ENCODE measurements at regions not wholly inside any gene's neighbourhood (a gene's known extent, or its start where the extent isn't known, plus 50 kb on each side); places are given as distances from the start of the nearest gene placed in this dataset.

GRCh38 chr10:78844960-78845607 lies 223.7 kb upstream of the ZMIZ1 start:
- Histone ChIP-seq H3K36me3 (ENCODE audit: insufficient read depth, low read depth, low read length) (no peaks in the 10 kb centered on the region), H3K9ac (ENCODE audit: low read depth, low read length) (no peak overlapping the region), H3K4me1 (ENCODE audit: insufficient read depth, low read length) (no peaks in the 10 kb centered on the region), H3K4me3 (ENCODE audit: low read length) (no peak overlapping the region), H3K9me3 (ENCODE audit: insufficient read depth, low read depth, low read length) (0 out of 2 replicates have a peak, but pooled peaks cover 3% of the 10 kb centered on the region), H3K27ac (ENCODE audit: low read length) (no peak overlapping the region), H3K27me3 (ENCODE audit: insufficient read depth, low read length) (no peaks in the 10 kb centered on the region)

DNA sequence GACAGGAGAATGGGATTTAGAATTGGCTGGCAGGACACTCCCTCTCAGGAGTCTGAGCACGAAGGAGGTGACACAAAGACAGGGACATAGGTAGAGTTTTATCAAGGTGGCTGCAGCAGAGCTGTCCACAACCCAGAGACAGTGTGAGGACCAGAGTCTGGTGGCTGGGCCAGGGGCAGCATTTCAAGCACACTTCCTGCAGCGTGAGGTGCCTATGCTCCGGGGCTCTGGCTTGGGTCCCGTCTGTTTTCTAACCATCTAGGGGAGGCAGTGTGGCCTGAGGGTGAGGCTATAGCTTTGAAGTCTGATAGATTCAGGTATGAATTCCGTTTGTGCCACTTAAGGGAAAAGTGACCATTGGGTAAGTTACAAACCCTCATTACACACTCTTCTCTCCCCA lies 222.7 kb upstream of the ZMIZ1 start:
- Histone ChIP-seq H3K27ac (ENCODE audit: low read length) (no peak overlapping the region), H3K27me3 (ENCODE audit: insufficient read depth, low read length) (no peaks in the 10 kb centered on the region), H3K4me3 (ENCODE audit: low read length) (no peak overlapping the region), H3K4me1 (ENCODE audit: insufficient read depth, low read length) (no peaks in the 10 kb centered on the region), H3K9me3 (ENCODE audit: insufficient read depth, low read depth, low read length) (0 out of 2 replicates have a peak, but pooled peaks cover 3% of the 10 kb centered on the region), H3K9ac (ENCODE audit: low read depth, low read length) (no peak overlapping the region), H3K36me3 (ENCODE audit: insufficient read depth, low read depth, low read length) (no peaks in the 10 kb centered on the region)

GRCh38 chr10:78846760-78847159 lies 222.0 kb upstream of the ZMIZ1 start:
- no peak overlapping the region for H3K4me3 ChIP-seq (ENCODE audit: low read length)
- no peak overlapping the region for H3K27ac ChIP-seq (ENCODE audit: low read length)
- H3K36me3 ChIP-seq (ENCODE audit: insufficient read depth, low read depth, low read length): no peaks in the 10 kb centered on the region
- H3K9ac ChIP-seq (ENCODE audit: low read depth, low read length): no peak overlapping the region
- H3K27me3 ChIP-seq (ENCODE audit: insufficient read depth, low read length): no peaks in the 10 kb centered on the region
- H3K4me1 ChIP-seq (ENCODE audit: insufficient read depth, low read length): no peaks in the 10 kb centered on the region
- H3K9me3 ChIP-seq (ENCODE audit: insufficient read depth, low read depth, low read length): no peaks in the 10 kb centered on the region

DNA sequence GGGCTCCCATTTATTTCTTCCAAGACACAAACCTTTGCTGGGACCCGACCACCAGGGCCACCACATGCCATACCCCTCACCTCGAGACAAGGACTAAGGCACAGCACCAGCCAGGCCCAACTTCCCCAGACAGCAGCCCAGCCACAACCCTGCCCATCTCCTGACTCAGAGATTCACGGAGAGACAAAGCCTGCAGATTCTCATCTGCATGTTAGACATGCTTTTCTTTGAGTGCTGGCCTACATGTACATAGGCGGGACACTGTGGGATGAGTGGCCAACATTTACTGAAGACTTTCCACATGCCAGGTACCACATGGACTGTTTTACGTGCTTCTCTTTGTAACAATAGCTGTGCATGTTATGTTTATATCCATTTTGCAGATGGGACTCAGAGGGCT lies 221.3 kb upstream of the ZMIZ1 start:
- Histone ChIP-seq H3K36me3 (ENCODE audit: insufficient read depth, low read depth, low read length) (no peaks in the 10 kb centered on the region), H3K4me1 (ENCODE audit: insufficient read depth, low read length) (no peaks in the 10 kb centered on the region), H3K9ac (ENCODE audit: low read depth, low read length) (no peak overlapping the region), H3K27me3 (ENCODE audit: insufficient read depth, low read length) (no peaks in the 10 kb centered on the region), H3K4me3 (ENCODE audit: low read length) (no peak overlapping the region), H3K9me3 (ENCODE audit: insufficient read depth, low read depth, low read length) (no peaks in the 10 kb centered on the region), H3K27ac (ENCODE audit: low read length) (no peak overlapping the region)

DNA sequence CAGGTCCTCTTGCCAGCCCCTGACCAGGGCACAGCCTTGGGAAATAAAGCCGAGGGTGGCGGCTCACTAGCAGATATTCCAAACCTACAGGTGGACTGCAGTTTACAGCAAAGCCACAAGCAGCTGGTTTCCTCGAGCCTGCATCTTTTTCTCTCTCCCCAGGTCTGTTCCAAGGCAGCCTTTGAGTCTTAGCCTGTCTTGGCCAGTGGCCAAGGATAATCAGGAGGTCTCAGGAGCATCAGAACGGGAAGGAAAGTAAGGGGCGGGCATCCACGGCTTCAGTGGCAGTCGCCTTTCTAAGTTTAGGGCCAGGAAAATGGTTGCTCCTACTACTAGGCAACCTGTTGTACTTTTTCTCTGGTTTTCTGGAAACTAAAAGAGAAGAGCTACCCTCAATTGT lies 219.7 kb upstream of the ZMIZ1 start:
- H3K9ac ChIP-seq (ENCODE audit: low read depth, low read length): no peak overlapping the region
- no peak overlapping the region for H3K4me3 ChIP-seq (ENCODE audit: low read length)
- H3K4me1 ChIP-seq (ENCODE audit: insufficient read depth, low read length): no peaks in the 10 kb centered on the region
- H3K9me3 ChIP-seq (ENCODE audit: insufficient read depth, low read depth, low read length): no peaks in the 10 kb centered on the region
- H3K27ac ChIP-seq (ENCODE audit: low read length): no peak overlapping the region
- no peaks in the 10 kb centered on the region for H3K36me3 ChIP-seq (ENCODE audit: insufficient read depth, low read depth, low read length)
- H3K27me3 ChIP-seq (ENCODE audit: insufficient read depth, low read length): no peaks in the 10 kb centered on the region

- Histone ChIP-seq H3K9ac (ENCODE audit: low read depth, low read length) (no peak overlapping the region), H3K36me3 (ENCODE audit: insufficient read depth, low read depth, low read length) (no peaks in the 10 kb centered on the region), H3K9me3 (ENCODE audit: insufficient read depth, low read depth, low read length) (no peaks in the 10 kb centered on the region), H3K27ac (ENCODE audit: low read length) (no peak overlapping the region), H3K4me1 (ENCODE audit: insufficient read depth, low read length) (no peaks in the 10 kb centered on the region), H3K4me3 (ENCODE audit: low read length) (no peak overlapping the region), H3K27me3 (ENCODE audit: insufficient read depth, low read length) (no peaks in the 10 kb centered on the region)
These were observed 219.0 kb upstream of the ZMIZ1 start for GRCh38 chr10:78849731-78850130.

DNA sequence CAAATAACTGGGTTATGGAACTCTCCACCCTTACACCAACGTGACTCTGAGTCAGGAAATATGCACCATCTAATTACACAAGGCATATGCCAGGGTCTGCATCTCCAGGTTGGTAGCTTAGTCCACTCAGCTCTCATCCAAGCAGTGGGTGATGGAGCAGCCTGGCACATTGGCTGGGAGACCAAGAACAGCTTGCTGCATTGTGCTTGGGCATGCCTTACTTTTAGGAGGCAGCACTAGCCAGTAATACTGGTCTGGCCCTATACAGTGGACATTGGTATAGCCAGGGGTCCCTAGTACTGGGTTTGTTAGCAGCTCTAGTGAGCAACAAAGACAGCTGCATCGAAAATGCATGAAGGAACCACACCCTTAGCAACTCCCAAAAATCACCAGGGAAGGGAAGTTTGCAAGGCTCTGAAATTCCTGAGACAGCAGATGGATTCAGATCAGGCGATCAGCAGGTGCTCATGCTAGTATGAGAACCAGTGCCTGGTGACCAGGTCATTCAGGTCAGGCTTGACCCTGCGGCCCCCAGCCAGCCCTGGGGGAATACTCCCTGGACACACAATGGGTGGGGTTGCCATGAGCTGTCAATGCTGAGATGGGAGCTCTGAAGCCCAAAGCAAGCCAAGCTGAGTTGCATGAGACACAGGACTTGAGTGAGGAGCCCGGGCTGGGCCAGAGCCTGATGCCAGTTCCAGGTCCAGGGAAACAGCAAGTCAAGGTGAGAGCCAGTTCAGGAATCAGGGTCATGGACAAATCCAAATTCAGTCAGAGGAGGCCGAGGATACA lies 217.9 kb upstream of the ZMIZ1 start:
- Histone ChIP-seq H3K27ac (ENCODE audit: low read length) (no peak overlapping the region), H3K9me3 (ENCODE audit: insufficient read depth, low read depth, low read length) (no peaks in the 10 kb centered on the region), H3K27me3 (ENCODE audit: insufficient read depth, low read length) (no peaks in the 10 kb centered on the region), H3K4me1 (ENCODE audit: insufficient read depth, low read length) (no peaks in the 10 kb centered on the region), H3K9ac (ENCODE audit: low read depth, low read length) (no peak overlapping the region), H3K4me3 (ENCODE audit: low read length) (no peak overlapping the region), H3K36me3 (ENCODE audit: insufficient read depth, low read depth, low read length) (no peaks in the 10 kb centered on the region)

GRCh38 chr10:78851647-78852046 lies 217.1 kb upstream of the ZMIZ1 start:
- H3K27ac ChIP-seq (ENCODE audit: low read length): no peak overlapping the region
- no peaks in the 10 kb centered on the region for H3K4me1 ChIP-seq (ENCODE audit: insufficient read depth, low read length)
- H3K9ac ChIP-seq (ENCODE audit: low read depth, low read length): no peak overlapping the region
- H3K36me3 ChIP-seq (ENCODE audit: insufficient read depth, low read depth, low read length): no peaks in the 10 kb centered on the region
- H3K27me3 ChIP-seq (ENCODE audit: insufficient read depth, low read length): no peaks in the 10 kb centered on the region
- H3K4me3 ChIP-seq (ENCODE audit: low read length): no peak overlapping the region
- no peaks in the 10 kb centered on the region for H3K9me3 ChIP-seq (ENCODE audit: insufficient read depth, low read depth, low read length)

DNA sequence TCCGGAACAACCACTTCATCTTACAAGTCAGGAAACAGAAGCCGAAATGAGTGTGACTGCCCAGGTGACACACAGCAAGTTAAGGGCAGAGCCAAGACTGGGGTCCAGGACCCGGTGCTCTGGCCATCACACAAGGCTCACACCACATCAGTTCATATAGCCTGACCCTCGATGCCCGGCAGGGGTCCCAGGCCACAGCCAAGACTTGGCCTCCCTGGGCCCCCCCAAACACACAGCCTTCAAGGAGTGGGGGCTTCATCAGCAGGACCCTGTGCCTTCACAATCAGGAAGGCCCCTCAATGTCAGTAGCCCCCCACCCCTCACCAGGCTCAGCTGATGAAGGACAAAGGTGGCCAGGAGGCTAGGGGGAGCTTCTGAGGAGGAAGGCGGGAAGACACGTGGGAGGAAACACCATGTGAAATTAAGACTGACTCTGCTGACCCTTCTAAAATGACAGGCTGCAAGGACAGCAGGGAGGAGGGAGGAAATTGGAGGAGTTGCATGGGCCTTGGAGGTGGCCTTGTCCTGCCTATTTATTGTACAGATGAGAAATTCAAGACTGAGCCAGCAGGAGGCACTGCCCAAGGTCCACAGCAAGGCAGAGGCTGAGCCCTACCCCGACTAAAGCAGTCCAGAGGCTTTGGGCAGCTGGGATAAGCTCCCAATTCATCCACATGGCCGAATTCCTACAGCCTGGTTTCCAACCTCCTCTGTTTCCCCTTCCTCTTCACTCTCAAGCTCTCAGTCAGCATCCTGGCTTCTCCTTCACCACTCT lies 216.1 kb upstream of the ZMIZ1 start:
- Histone ChIP-seq H3K27ac (ENCODE audit: low read length) (no peak overlapping the region), H3K9me3 (ENCODE audit: insufficient read depth, low read depth, low read length) (no peaks in the 10 kb centered on the region), H3K36me3 (ENCODE audit: insufficient read depth, low read depth, low read length) (no peaks in the 10 kb centered on the region), H3K27me3 (ENCODE audit: insufficient read depth, low read length) (no peaks in the 10 kb centered on the region), H3K9ac (ENCODE audit: low read depth, low read length) (no peak overlapping the region), H3K4me3 (ENCODE audit: low read length) (no peak overlapping the region), H3K4me1 (ENCODE audit: insufficient read depth, low read length) (no peaks in the 10 kb centered on the region)

GRCh38 chr10:78853864-78854263 lies 214.9 kb upstream of the ZMIZ1 start:
- H3K9ac ChIP-seq (ENCODE audit: low read depth, low read length): no peak overlapping the region
- no peaks in the 10 kb centered on the region for H3K9me3 ChIP-seq (ENCODE audit: insufficient read depth, low read depth, low read length)
- H3K27ac ChIP-seq (ENCODE audit: low read length): no peak overlapping the region
- no peaks in the 10 kb centered on the region for H3K4me1 ChIP-seq (ENCODE audit: insufficient read depth, low read length)
- no peaks in the 10 kb centered on the region for H3K27me3 ChIP-seq (ENCODE audit: insufficient read depth, low read length)
- H3K4me3 ChIP-seq (ENCODE audit: low read length): no peak overlapping the region
- no peaks in the 10 kb centered on the region for H3K36me3 ChIP-seq (ENCODE audit: insufficient read depth, low read depth, low read length)

DNA sequence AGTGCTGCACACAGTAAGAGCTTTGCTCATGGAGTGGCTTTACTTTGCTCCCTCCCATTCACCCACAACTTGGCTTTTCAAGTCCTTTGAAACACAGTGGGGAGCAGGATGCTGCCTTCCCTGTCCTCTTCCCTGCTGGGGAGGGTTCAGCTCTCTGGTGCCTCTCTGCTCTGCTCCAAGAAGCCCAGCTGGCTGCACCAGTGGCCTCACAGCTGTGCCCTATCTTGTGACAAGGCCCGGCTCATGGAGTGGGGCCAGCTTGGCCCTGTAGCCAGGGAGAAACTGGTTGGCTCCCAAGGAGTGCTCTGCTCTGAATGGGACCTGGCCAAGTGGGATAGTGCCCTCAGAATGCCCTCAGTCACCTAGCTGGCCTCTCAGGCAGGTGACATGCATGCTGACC lies 212.3 kb upstream of the ZMIZ1 start:
- Histone ChIP-seq H3K9me3 (ENCODE audit: insufficient read depth, low read depth, low read length) (no peaks in the 10 kb centered on the region), H3K4me3 (ENCODE audit: low read length) (no peak overlapping the region), H3K36me3 (ENCODE audit: insufficient read depth, low read depth, low read length) (no peaks in the 10 kb centered on the region), H3K27ac (ENCODE audit: low read length) (no peak overlapping the region), H3K27me3 (ENCODE audit: insufficient read depth, low read length) (no peaks in the 10 kb centered on the region), H3K4me1 (ENCODE audit: insufficient read depth, low read length) (no peaks in the 10 kb centered on the region), H3K9ac (ENCODE audit: low read depth, low read length) (no peak overlapping the region)

- no peaks in the 10 kb centered on the region for H3K36me3 ChIP-seq (ENCODE audit: insufficient read depth, low read depth, low read length)
- H3K4me1 ChIP-seq (ENCODE audit: insufficient read depth, low read length): no peaks in the 10 kb centered on the region
- no peaks in the 10 kb centered on the region for H3K9me3 ChIP-seq (ENCODE audit: insufficient read depth, low read depth, low read length)
- no peaks in the 10 kb centered on the region for H3K27me3 ChIP-seq (ENCODE audit: insufficient read depth, low read length)
- H3K9ac ChIP-seq (ENCODE audit: low read depth, low read length): no peak overlapping the region
- H3K27ac ChIP-seq (ENCODE audit: low read length): no peak overlapping the region
- H3K4me3 ChIP-seq (ENCODE audit: low read length): no peak overlapping the region
These were observed 211.6 kb upstream of the ZMIZ1 start for GRCh38 chr10:78857193-78857592.

All from iPS-20b (cell line).